NCI-H524 treated with DMSO at 0.1 percent for 48 hours (cell line): ENCODE measurements at regions not wholly inside any gene's neighbourhood (a gene's known extent, or its start where the extent isn't known, plus 50 kb on each side); places are given as distances from the start of the nearest gene placed in this dataset.

Source experiments
- DNase-seq: peaks from one replicate; lab custom pipeline; 2025; lab: John Stamatoyannopoulos, UW

DNA sequence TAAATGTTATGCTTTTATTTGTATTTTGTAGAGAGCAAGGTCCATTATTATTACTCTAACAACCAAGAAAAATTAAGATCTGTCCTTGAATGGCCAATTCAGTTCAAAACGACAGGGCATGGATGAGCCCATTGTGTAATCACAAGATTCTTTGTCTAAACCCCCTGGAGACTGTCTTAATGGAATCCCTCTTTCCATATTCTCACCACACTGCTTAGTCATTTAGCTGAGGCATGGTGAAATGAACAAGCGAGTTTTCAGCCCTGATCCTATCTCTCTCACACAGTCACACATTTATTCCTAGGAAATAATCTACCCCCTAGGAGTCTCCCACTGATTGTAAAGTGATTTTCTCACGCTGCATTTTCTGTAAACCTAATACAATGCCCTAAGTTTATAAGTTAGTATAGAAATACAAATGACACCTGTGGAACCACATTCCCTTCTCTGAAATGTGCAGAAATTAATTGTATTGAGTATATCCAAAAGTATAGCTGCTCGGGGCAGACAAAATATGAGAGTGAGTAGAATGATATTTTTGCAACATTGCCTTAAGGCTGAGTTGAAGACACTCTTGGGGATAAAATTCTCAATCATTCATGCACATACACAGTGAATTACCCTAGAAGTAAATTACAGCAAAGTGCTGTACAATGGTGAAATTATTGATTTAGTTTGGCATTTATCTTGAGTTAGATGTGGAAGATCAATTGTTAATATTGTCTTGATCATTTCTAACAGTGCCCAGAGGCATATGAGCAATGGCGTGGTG, 119.7 kb upstream of the PCDH7 start:
- no peak for DNase-seq

DNA sequence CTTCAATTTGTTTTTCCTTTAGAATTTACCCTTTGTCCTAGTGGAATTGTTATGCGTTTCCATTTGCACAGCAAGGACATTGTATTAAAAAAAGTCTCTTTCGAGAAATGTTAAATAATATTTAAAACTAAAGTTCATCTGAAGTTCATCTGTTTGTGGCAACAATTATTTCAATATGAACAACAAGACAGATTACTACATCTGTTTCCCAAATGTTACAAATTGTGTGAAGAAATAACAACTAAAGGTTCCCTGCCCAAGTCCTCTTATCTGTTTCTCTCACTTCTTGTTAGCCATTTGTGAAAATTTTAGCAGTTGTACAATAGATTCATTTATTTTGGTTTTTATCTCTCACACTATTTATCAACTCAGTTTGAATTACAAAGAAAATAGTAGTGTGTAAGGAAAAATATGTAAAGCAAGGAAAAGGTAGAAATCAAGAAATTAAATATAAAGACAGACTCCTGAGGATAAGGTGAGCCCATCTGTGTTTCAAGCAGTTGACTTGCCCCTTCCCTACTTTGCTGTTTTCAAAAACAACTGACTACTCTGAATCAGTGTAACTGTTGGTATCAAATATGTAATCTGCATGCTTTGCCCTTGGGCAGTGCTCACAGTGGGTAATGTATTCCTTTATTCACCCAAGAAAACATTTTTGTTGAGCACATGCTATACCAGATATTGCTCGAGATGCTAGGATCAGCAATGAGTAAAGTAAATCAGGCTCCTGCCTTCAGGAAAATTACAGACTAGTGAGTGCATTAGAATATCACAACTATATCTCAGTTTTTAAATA, 118.9 kb upstream of the PCDH7 start:
- no peak for DNase-seq

DNA sequence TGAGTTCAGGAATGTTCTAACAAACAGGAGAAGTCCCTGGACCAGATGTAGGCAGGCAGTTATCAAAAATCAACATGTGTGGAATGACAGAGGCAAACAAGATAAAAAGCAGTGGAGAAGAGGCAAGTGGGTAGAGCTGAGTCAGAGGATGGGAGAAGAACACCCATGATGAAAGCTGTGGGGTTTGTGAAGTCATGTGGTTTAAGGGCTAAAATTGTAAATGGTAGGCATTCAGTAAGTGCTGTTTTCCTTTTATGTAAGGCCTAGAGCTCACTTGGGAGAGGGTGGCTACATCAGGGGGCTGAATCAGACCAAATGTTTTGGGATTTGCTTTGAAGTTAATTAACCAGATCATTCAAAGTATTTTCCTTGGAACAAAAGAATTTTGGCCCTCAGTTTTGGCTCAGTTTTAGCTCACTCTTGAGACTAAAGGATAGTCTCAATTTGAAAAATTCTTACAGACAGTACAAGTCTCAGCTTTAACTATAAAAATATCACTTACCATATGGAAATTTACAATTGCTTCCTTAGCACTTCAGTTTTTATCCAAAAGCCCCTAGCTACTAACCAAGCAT, 114.5 kb upstream of the PCDH7 start:
- no peak for DNase-seq

DNA sequence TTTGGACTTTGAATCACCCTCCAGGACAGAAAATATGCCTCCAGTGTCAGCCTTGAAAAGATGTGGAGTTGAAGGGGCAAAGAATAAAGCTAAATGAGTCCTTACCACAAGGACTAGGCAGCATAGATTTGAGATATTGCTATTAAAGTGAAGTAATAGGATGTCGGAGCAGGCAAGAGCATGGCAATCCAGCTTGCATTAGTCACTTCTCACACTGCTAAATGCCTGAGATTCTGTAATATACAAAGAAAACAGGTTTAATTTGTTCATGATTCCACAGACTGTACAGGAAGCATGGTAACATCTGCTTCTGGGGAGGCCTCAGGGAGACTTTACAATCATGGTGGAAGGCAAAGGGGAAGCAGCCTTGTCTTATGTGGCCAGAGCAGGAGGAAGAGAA, 109.8 kb upstream of the PCDH7 start:
- DNase-seq: no peak

DNA sequence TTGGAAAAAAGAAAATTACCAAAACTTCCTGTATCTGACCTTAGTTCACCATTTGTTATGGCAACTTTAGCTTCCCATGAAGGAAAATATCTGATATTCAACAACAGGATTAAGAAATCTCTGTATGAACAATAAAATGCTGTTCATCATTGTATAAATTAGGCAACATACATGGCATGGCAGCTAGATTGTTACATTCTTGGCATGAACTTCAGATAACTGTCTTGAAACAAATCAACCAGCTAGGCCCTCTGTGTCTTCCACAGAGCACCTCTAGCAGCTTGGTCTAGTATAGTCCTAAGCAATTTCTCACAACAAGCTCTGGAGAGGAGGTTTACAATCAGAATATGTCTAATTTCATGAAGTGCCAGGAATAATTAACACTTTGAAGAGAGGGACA, 105.4 kb upstream of the PCDH7 start:
- DNase-seq: no peak

DNA sequence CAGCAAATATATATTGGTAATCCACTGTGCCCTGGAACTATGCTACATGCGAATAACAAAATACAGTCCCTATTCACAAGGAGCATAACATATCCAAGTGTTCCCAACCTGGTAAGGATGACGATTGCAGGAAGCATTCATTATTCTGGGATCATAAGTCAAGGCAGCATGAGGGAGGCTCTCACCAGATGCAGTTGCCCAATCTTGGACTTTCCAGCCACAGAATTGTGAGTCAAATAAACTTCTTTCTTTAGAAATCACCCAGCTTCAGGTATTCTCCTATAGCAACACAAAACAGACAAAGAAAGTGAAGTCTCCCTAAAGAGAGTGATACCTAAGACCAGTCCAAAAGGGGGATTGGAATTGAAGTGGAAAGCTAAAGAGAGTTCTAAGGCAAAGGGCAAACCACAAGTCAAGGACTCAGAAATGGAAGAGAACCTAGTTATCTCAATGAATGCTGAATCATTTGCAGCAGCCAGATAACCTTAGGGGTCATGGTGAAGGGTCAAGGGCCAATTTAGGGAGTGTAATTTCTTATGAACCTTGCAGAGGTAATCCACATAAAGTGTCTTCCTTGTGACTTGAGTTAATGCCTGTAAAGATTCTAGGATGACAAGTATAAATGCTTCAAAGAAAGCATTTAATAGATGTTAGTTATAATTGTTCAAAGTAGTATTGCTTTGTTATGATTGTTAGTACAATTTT, 103.1 kb upstream of the PCDH7 start:
- DNase-seq: no peak

DNA sequence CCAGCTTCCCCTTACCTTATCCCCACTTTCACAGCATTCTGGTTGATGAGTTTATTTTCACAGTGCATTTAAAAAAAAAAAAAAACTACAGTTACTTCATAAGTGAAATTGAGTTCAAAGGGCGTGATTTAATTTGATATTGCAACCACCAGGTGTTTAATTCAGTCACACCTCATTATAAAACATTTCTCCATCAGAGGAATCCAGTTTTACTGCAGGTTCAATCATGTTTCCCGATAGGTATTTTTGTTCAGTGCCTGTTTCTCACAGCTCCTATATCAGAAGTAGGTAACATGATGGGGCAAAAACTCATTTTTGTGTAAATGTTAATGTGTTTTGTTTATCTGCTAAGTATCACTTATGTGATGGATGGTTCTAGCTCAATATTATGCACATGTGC, 102.3 kb upstream of the PCDH7 start:
- DNase-seq: no peak

DNA sequence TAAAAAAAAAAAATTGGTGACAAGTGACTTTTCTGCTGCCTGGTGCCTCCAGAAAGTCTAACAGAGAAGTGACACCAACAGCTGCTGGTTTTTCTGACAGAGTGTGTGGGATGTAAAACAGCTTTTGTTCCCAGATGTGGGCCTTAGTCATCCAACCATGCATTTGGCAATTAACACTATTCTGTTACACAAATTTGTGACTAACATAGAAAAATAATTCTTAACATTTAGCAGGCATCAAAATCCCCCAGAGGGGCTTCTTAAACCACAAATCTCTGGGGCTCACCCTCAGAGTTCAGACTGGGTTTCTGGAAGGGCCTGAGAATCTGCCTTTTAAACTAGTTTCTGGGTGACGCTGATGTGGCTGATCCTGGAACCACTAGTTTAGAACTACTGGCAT, 100.5 kb upstream of the PCDH7 start:
- no peak for DNase-seq

DNA sequence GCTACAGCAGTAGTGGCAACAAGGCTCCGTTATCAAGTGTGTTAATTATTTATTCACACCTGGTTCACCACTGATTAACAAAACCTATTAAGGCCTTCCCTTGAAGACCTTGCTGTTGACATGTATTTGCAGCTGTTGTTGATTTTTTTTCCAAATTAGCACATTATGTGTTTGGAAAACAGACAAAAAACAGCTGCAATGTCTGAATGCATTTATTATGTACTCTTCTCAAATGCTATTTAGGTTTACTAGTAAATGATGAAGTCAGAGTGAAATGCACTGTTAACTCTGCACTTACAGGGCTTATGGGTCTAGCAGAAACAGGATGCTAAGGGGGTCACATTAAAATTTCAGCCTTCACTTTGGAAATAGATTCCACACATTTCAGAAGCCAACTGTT, 99.5 kb upstream of the PCDH7 start:
- DNase-seq: no peak

DNA sequence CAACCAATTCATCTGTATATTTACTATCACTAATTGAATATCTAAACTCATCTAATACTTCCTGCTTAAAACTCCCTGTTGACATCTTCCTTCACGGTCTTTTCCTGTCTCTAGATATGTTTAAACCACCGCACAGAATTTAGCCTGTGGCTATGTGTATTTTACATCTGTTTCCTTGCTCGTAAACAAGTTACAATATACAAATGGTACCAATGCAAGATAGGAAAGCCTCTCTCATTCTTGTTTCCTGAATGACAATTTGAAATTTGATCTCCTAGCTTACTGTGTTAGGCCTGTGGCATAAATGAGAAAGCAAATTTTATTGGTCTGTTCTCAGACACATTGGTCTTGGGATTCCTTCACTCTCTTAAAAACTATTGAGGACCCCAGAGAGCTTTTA, 89.7 kb upstream of the PCDH7 start:
- DNase-seq: no peak

DNA sequence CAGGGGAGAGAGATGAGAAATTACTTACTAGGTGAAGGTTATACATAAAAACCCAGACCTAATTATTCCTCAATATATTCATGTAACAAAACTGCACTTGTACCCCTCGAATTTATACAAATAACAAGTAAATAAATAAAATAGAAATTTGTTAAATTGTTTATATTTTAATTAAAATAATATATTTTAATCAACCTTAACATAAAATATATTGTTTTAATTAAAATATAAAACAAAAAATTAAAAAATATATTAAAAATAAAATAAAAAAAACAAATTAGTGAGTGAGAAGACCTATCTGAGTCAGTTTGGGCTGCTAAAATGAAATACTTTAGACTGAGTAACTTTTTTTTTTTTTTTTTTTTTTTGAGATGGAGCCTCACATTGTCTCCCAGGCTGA, 87.4 kb upstream of the PCDH7 start:
- no peak for DNase-seq

DNA sequence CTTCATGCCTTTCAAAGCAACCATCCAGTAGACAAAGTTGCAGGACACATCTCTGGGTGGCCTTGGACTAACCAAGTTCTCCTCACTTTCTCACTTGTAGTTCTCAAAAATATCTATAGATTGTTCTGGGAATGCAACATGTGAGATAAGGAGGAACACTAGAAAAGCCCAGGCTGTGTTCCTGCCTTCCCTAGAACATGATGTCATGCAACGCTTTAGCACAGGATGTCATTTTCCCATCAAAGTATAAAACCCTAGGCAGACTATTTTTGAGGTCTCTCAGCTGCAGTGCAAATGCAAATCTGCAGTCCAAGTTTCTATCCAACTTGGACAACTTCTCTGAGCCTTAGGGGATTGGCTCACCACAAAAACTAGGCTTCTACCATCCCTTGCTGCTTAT, 78.8 kb upstream of the PCDH7 start:
- DNase-seq: no peak

DNA sequence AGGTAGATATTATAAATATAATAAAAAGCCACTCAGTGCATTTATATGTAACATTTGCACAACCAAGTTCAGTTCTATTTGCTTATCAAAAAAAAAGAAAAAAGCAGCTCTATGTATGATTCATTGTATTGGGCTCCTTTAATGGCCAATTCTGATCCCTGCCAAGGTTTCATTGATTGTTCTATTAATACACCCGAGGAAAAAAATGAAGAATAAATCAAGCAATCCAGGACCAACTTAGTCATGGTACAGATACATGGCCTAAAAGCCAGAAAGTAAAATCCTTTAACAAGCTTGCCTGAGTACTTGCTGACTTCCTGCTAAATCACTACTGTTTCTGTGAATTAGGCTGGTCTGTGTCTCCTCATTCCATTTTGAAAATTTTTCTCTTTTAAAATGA, 77.6 kb upstream of the PCDH7 start:
- no peak for DNase-seq

DNA sequence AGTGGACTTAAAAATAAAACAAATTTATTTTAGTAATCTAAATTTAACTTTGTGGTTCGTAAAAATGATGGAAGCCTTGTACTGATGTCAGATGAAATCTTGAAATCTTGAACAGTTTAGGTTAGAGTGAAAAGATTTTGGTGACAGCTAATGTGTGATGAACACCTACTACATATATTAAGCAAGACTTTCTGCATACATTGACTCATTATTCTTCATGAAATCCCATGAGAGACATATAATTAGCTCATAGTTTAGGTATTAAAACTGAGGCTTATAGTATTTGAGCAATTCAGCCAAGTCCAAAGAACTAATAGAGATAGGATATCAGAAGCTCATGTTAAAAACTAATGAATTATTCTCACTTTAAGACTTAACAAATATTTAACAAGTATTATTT, 66.9 kb upstream of the PCDH7 start:
- no peak for DNase-seq

DNA sequence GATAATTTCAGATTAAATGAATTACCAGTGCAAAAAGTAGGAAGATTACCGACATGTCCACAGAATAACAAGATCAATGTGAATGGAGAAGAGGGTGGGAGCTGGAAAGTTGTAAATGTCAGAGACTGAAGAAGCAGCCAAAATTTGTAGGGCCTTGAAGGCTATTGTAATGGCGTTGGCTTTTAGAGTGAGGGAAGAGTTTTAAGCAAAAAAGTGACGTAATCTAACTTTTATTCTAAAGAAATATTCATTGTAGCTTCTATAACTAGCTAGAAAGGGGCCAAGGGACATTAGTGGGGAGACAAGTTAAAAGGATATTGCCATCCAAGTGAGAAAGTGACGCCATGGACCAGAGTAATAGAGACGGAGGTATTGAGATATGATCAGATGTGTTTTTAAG, 63.3 kb upstream of the PCDH7 start:
- no peak for DNase-seq

DNA sequence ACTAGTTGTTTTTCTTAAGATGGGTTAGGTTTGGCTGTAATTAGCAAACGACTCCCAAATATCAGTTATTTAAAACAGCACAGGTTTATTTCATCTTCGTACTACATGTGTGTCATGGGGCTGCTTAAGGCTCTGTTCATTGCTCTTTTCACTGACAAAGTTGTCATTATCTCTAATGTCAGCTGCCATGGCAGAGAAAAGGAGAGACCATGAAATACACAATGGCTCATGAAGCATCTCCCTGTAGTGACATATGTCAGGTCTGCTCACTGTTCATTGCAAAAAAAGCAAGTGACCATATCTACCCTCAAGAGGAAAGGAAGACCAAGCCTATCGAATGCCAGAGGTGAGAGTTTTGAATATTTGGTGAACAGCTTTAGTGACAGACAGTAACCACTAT, 52.2 kb upstream of the PCDH7 start:
- DNase-seq: no peak

DNA sequence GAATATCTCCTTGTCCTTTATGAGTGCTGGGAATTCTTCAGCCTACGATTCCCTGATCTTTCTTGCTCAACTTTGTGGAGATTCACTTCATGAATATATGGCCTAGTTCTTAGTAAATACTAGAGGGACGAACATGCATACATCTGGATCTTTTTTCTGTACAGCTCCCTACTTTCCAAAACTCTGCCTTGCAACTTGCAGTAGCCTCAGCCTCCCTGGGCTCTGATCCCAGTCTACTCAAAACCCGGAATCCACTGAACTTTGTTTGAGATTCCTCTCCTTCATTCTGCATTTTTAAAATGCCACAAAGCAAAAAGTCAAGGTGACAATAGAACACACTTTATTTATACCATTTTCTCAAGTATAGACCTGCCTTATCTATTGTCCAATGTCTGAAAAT, 50.0 kb upstream of the PCDH7 start:
- no peak for DNase-seq
